NCI-H524 (cell line): ENCODE measurements at regions not wholly inside any gene's neighbourhood (a gene's known extent, or its start where the extent isn't known, plus 50 kb on each side); places are given as distances from the start of the nearest gene placed in this dataset.
A peak's percentile ranks its signal among the peaks of the same experiment; 100 is the strongest.

ENCODE experiments used
- DNase-seq, 2 experiments: peaks; one replicate each; lab custom pipeline; 2025; lab: John Stamatoyannopoulos, UW

DNA sequence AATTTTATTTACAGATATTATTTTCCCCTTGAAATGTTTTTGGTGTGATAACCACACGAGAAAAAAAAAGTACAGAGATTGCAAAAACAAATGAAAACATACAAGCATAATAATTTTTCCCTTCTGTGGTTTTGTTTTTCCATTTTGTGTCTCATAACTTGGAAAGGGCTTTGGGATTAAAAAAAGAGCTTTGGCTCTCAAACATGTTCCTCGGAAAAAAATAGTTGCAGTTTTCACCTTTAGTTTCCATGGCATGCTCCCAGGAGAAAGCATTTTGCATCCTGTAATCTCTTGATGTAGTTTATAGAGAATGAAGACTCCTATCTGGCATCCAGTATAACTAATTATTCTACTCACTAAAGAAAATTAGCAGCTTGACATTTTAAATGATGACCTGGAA, 362.1 kb upstream of the PDGFD start:
- DNase-seq: no peak

DNA sequence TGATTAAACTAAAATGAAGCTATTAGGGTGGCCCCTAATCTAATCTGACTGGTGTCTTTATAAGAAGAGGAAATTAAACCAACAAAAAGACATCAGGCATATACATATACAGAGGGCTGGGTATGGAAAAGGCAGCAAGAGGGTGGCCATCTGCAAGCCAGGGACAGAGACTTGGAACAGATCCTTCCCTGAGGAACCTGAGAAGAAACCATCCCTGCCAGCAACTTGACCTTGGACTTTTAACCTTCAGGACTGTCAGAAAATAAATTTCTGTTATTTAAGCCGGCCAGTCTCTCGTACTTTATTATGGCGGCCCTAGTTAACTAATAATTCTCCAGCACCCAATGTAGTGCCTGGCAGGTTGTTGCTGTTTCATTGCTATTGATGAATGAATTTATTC, 361.5 kb upstream of the PDGFD start:
- DNase-seq: no peak

DNA sequence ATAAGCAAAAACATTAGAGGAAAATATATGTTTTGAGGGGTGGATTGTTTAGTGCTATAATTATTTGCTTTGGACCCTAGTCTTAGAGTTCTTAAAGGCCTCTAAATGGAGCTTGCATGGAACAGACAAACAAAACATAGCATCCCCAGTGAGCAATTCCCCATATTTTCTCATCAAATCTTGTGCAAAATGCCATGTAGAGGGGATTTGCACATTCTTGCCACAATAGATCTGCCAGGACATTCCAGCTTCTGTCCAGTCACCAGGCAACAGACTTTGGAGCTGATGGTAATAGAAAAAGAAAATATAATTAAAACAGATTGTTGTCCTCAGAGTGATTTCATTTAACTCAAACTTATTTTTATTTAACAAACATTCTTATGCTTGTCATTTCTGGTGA, 360.3 kb upstream of the PDGFD start:
- no peak for DNase-seq

DNA sequence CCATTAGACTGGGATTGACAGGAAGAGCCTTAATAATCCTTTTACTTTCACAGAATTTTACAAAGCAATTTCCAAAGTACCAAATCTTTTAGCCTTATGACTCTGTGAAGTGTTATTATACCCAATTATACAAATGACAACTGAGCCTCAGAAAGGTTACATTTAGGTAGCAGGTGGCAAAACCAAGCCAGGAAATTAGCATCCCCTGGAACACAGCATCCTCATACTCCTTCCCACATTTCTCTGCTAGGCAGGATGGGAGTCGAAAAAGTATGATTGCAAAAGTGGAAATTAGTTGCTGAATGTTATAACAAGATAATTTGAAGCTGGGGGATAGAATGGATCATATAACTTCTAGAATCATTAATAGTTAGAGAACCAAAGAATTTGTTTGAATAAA, 359.7 kb upstream of the PDGFD start:
- no peak for DNase-seq

DNA sequence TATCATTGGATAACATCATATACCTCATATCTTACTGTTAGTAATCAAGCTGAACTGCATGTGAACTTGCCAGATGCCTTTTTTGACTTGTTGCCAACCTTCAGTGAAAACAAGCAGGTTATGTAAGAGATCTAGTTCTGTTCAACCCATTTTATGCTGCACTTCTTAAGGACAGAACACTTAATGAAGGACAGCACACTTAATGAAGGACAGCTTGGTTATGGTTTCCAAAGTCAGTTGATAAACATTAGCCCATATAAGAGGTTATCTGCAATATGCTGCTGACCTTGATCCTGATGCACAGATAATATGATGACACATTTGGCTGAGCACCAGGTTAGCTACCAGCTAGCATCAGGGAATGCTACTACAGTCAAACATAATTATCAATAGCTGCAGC, 358.7 kb upstream of the PDGFD start:
- DNase-seq: peak; percentile 53 to 77

DNA sequence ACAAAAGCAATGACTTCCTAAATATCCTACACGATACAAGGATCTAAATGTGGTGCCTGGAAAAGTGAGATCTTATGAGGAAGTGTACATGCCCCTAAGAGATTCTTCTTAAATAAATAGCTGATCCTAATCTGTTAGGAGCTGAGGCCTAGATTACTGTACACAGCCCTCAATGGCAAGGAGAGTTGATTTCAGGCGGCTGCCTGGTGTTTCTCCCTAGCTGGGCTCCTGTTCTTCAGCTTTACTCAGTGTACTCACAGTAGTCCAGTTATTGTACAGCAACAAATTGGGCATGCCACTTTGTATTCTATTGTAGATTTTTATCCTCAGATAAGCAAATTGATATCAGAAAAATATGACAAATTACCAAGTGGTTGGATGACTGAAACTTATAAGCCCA, 358.2 kb upstream of the PDGFD start:
- no peak for DNase-seq

DNA sequence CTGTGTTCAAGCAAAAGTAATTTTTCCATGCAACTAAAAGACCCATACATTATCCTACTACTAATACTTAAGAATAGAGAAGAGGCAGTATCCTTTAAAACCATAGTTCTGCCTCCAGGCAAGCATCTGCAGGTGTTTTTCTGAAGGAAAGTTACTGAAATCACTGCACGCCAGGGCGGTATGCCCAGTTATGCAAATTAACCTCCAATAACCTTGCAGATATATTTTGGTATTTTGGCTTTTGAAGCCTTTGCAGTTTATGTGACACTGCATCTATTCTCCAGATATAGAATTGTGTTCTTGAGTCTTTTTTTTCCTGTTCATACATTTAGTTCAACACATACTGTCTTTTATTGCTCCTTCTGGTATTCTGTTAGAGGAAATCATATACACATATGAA, 346.2 kb upstream of the PDGFD start:
- no peak for DNase-seq

DNA sequence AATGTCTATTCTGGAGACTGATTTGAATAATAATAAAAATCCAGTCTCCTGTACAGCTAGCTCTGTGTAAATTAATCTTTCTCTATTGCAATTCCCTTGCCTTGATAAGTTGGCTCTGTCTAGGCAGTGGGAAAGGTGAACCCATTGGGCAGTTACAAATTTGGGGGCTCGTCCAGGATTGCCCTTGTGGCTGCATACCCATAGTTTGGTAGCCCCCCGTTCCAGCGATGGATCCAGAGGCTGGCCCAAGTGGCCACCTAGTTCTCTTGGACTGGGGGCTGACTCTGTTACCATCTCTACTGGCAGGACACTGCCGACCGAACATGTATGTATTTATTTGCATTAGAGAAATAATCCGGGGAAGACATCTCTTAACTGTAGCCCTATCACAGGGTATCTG, 326.2 kb upstream of the PDGFD start:
- no peak for DNase-seq

DNA sequence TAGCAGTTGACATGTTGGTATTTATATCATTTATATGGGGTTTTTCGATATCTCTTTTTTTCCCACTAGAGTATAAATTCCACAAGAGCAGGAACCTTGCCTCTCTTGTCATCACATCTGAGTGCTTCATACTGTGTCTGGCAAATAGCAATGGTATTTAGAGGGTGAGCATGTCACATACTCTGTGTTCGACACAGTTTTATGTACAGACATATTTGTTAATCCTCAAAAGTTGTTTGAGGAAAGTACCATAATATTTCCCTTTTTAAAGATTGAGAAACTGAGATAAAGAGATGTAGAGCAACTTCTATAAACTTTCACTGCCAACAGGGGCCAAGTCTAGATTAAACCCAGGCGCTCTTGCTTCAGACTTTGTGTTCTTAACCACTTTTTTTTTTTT, 324.6 kb upstream of the PDGFD start:
- DNase-seq: no peak

DNA sequence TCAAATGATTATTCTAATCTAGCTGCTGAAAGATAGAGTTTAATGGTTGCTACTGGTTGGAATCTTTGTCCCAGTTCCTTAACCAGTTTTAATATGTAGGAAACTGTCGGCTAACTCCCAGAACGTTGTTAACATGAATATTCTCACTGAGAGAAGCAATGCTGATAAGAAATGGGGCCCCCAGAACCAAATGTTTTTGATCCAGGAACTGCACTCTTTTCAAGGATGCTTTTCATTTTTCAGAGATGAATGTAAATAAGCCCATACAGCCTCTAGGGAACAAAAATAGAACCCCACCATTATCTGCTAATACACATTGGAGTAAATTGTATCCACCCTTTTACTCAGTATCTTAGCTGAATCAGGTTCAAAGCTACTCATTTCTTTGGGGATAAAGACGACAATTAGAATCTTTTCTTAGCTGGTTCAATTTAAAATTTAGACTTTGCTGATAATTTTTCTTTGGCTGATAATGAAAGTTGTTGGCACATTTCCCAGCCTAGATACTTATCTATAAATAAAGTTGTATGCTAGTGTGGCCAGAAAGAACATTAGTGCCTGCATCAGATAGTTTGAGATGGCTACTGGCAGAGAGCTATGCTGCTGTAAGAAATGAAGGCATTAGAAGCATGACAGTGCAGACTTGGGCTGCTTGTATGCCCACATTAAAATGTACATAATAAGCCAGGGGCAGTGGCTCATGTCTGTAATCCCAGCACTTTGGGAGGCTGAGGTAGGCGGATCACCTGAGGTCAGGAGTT, 323.3 kb upstream of the PDGFD start:
- DNase-seq: no peak

DNA sequence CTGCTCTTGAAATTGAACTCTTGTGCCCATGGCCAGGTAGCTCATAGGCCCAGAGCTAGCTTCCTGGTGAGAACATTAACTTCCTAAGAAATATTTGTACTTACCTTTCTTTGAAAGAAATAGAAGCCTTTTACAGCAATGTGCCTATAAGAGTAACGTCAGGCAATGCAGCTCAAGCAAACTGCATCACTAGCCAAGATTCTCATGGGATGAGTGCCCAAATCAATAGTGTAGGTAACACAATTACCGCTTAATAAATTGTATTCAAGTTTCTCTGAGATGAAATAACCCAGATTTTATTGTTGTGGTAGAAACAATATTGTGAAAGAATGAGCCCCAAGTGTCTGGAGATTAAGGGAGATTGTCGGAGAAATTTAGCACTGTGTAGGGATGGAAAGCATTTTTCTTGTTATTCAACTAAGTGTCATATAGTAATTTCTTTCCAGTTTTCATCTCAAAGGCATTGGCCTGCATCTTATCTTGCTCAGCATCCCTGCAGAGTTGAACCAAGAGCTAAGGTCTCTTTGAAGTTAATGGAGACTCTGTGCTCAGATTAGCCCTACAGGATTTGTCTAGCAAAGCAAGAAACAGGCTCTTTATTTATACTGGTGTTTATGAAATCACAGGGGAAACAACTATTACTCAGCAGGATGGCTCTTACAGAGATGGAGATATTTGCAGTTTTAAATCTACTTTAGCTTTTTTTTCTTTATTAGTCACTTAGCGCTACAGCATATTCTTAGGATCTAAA, 321.0 kb upstream of the PDGFD start:
- DNase-seq: no peak

DNA sequence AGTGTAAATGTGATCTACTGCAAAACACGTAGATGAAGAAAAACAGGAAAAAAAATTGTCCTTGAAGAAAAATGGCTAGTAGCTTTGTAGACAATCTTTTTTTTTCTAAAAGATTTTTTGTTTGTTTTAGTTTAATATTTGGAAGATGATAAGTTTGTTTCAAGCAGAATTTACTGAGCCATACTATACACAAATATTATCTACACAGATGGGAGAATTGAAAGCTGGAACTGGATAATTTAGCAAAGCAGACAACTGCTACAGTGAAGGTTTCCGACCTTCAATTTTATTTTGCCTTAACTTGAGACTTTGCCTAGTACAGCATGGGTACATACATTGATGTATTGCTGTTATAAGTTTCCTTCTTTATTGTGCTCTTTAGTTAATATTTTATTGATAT, 313.0 kb upstream of the PDGFD start:
- DNase-seq: no peak

DNA sequence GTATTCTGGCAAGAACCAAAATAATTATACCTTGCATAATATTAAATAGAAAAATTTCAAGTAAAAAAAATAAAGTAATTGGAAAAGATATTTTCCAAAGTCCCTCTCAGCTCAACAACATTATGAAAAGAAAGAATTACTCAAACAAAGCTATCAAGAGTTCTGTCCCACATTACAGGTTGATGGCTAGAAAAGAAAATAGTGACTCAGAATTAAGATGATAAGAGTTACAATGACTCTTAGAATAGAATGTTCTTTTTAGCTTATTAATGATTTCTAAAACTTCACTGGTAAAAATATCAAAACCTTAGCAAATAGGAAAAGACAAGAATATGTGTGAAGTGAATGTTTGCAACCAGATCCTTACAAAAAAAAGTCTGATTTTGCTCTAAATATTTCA, 312.5 kb upstream of the PDGFD start:
- DNase-seq: no peak

DNA sequence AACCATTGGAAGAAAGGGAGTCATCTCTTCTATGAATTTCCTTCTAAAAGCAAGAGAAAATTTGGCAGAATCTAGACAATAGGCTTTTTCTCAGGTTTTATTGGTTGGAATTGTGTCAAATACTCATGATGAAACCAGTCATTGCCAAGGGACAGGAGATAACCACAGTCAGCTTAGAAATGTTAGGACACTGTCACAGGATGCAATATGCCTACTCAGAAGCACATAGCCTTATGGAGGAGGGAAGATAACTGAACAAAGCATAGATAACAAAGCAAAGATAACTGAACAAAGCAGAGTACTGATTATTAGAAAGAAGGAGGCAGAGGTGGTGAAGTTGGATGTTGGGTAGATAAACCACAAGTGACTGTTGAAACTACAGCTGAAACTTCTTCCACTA, 303.5 kb upstream of the PDGFD start:
- DNase-seq: no peak

DNA sequence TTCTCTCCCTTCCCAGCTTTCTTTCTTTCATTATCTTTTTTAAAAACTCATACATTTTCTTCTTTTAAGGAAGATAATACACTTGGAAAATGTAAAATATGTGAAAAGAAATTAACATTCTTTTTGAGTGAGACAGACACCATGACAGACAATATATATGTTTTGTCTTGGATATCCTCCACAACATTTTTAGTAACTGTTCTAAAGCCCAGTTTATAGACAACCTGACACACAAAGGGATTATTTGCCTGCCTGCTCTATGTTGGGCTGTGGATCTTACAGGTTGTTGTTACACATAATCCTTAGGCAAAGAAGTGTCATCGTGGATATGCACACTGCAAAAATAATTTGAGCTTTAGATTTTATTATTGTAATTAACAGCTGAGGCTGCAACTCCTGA, 301.4 kb upstream of the PDGFD start:
- DNase-seq: no peak

DNA sequence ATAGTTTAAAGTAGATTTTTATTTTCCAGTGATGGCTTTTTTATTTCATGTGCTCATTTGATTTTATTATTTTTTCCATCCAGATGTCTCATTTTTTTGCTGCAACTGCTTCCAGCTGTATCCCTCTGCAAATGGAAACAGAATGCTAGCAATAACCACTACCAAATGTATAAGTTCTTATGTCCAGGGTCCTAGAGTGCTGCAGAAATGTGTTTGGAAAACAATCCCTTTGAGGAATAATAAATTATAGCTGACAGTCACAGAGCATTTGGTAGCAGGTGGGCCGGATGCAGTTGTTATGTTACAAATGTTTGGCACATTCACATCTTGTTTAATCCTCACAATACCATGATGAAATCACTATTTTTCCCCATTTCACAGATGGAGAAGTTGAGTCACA, 300.7 kb upstream of the PDGFD start:
- no peak for DNase-seq

DNA sequence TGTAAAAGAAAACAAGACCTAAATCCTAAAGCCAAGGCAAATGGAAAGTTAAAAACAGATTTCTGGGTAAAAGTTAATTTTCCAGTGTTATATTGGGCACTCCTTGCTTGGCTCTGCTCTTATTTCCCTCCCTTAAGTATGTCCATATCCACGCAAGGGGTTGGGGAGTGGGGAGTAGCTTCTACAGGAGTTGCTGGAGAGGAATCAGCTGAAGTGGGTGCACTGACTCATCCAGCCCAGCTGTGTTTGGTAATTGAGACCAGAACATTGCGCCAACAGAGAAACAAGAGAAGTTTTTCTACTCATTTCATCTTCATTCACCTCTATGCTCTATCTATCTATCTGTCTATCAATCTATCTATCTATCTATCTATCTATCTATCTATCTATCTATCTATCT, 298.4 kb upstream of the PDGFD start:
- no peak for DNase-seq

DNA sequence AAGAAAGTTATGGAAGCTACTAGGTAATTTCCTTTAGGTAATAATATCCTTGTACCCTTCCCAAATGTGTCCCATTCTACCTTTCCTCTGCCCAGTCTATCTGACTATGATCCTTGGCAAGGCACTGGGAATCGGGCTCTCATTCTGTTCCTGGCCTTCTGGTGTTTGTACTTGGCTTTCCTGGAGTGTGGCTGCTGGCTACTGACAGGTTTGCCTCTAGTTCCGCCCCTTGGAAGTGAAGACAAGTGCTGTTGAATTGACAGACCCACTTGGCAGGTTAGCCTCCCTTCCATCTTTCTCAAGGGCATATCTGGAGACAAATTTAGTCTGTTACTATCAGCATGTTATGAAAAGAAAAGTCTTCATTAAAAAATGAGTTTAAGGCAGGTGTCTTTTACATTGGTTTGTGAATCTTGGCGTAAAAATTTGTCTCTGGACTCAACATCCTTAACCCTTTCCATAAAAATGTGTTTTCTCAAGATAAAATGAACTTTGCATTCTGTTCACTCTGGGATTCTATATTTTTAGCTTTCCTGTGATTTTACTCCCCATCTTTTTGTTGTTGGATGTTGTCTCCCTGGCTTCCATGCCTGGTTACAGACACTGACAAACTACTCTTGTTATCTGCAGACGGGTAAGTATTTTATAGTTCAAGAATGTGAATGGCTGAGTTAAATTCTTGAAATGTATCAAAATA, 287.4 kb upstream of the PDGFD start:
- DNase-seq: no peak

DNA sequence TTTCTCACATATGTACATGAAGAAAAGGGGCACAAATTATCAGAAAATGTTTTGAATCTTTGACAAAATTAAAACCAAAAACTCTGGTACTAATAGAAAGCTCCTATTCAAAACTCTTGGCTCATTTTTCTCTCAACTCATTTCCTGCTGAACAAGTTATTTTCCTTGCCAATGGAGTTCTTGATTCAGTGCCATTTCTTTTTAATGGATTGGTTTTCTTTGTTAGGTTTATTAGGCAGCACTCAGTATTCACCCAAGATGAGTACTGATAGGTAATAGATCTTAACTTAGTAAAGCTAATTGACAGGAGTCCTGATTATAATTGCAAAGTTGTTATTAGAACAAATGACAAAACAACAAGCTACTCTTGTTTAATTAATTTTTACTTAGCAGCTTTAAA, 279.4 kb upstream of the PDGFD start:
- DNase-seq: no peak

DNA sequence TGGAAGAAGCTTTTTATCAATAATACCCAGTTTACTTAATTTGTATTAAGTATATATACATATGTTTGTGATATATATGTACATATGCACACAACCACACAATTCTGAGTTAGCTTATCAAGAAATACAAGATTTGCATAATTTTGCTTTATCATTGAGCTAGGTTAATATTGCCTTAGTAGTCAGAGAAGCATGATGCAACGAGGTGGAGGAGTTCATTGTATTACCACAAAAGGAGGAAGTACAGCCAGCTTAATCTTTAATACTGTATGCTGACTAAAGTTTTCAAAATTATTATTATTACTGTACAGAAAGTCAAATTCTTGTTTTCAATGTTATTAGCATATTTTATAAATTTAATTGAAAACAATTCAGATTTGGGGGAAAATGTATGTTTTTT, 278.4 kb upstream of the PDGFD start:
- no peak for DNase-seq

DNA sequence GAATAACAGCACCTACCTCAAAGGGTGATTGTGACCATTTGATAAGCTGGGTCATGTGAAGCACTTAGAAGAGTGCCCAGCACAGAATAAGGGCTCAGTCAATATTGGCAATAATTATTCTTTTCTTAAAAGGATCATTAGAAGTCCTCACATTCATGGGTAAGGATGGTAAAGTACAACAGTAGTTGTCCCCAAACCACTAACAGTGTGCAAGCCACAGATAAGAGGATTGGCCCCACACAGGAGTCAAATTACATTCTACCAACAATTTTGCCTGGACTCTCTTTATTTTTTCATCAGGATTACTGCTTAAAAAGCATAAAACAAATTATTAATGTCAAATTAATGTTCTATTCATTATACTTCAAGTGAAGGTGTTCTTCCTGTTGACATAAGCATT, 271.5 kb upstream of the PDGFD start:
- no peak for DNase-seq

DNA sequence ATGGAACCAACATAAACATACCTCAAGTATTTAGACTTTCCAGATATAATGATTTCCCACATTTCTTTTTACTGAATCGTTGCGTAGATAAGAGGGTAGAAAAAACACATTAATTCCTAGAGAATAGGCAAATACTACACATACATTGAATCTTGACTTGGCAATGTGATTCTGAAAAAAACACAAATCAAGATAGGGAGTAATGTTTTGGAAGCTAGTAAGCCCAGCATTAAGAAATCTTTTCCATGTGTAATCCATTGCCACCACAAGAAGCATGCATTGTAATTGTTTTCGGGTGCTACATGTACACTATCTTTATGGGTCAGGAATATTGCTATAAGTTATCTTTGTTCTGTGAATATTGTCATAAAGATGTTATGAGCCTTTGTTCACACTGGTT, 269.8 kb upstream of the PDGFD start:
- no peak for DNase-seq

DNA sequence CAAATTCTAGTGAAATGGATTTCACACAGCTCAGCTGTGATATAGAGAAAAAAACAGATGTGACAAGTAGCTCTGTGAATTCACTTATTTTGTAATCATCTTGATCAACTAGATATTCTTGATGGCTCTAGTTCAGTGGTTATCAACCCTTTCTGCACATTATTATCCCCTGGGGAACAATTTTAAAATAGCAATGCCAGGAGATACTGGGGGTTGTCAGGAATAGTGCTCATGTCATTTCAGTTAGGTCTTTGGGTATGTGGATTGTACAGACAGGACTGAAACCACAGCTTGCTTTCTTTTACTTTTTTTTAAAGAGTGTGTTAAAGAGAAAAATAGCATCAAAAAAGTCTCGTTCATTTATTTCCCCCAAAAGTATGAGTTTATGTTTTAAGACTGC, 269.0 kb upstream of the PDGFD start:
- no peak for DNase-seq
